MM.1S (cell line): ENCODE measurements at regions not wholly inside any gene's neighbourhood (a gene's known extent, or its start where the extent isn't known, plus 50 kb on each side); places are given as distances from the start of the nearest gene placed in this dataset.

Source experiments
- EZH2 ChIP-seq: fragments of 300-600 bp; sonication (generic); optimal IDR thresholded peaks from 2 replicates; pipeline ENCODE3; 2017; ENCODE audit warnings: low read depth, mild to moderate bottlenecking, antibody characterized with exemption, low read length, mixed read lengths
- EZH2phosphoT487 ChIP-seq: fragments of 300-600 bp; sonication (generic); IDR thresholded peaks from 2 replicates; pipeline ENCODE4 v1.6.1; 2018; ENCODE audit warnings: antibody characterized with exemption, low read length

DNA sequence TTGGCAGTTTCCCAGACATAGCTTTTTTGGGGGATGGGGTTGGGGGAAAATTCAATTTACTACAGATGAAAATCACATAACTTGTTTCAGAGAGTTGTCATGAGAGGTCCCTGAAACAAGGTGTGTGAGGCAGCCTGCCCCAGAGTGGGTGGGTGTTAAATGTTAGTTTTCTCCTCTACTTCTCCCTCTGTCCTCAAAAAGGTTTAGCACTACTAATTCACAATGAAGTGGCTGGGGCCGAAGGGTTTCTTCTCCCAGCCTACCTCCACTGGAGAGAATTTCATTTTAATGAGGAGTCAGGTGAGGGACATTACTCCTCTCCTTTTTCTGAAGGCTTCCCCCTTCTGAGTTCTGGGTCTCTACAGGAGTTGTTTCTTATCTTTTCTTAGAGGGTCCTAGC, 103.3 kb downstream of the C1orf94 start:
- TF ChIP-seq EZH2phosphoT487 (no peak), EZH2 (no peak)
